Naive thymus-derived CD8-positive, alpha-beta T cell (primary cell): ENCODE measurements at regions not wholly inside any gene's neighbourhood (a gene's known extent, or its start where the extent isn't known, plus 50 kb on each side); places are given as distances from the start of the nearest gene placed in this dataset.

ENCODE experiments used
- ATAC-seq, 2 donors: fragments of 150-1000 bp; cut with Tn5 transposase in 1 of 2; sonication (Bioruptor Pico), chemical (Tn5 transposase) in 1 of 2; 1 replicate in 1 of 2; 2 replicates in 1 of 2; pipeline ENCODE4 v1.10.0; 2021; ENCODE audit warnings: mild to moderate bottlenecking in 2 of 2, moderate library complexity in 2 of 2
- POLR2A ChIA-PET: fragments of 350-600 bp; sonication (Branson Sonifier 250); formaldehyde crosslinking; loops from one replicate; lab custom pipeline; 2021; ENCODE audit warnings: antibody characterized with exemption; lab: Charles Lee
- DNase-seq, 10 donors: peaks; one replicate each; pipeline versions ENCODE4 v3.0.0 to v3.0.0-alpha.2; 2020 to 2022
- H3K27ac Mint-ChIP-seq, 10 donors: one replicate each; pipeline ENCODE4 v1.8.0; 2020 to 2022; ENCODE audit warnings: mild to moderate bottlenecking in 10 of 10, mixed read lengths in 10 of 10, moderate library complexity in 4 of 10, inconsistent platforms in 1 of 10
- H3K27me3 Mint-ChIP-seq, 5 donors: one replicate each; pipeline ENCODE4 v1.8.0; 2021 to 2022; ENCODE audit warnings: mixed read lengths in 5 of 5
- H3K36me3 Mint-ChIP-seq, 3 donors: one replicate each; pipeline ENCODE4 v1.8.0; 2020 to 2022; ENCODE audit warnings: mixed read lengths in 3 of 3, mild to moderate bottlenecking in 2 of 3, inconsistent platforms in 1 of 3
- H3K4me1 Mint-ChIP-seq, 4 donors: one replicate each; pipeline ENCODE4 v1.8.0; 2021 to 2022; ENCODE audit warnings: mixed read lengths in 4 of 4
- H3K4me3 Mint-ChIP-seq, 10 donors: one replicate each; pipeline ENCODE4 v1.8.0; 2020 to 2022; ENCODE audit warnings: mild to moderate bottlenecking in 10 of 10, mixed read lengths in 10 of 10, moderate library complexity in 6 of 10, inconsistent platforms in 1 of 10
- H3K9me3 Mint-ChIP-seq, 9 donors: one replicate each; pipeline ENCODE4 v1.8.0; 2020 to 2022; ENCODE audit warnings: mixed read lengths in 9 of 9, mild to moderate bottlenecking in 3 of 9, inconsistent platforms in 1 of 9, moderate library complexity in 1 of 9

- POLR2A ChIA-PET, result no interaction called here
- Mint-ChIP-seq H3K27ac (no peak overlapping the region), H3K9me3 (peaks cover 8 to 25% (median 13%) of the 10 kb centered on the region in 9 donors), H3K4me1 (peaks cover 0 to 8% (median 4%) of the 10 kb centered on the region in 4 donors), H3K27me3 (peaks cover 39 to 54% (median 44%) of the 10 kb centered on the region in 5 donors), H3K36me3 (peaks cover 0 to 16% (median 0%) of the 10 kb centered on the region in 3 donors), H3K4me3 (no peak overlapping the region)
- DNase-seq (no peak), ATAC-seq (no peak)
These were observed 51.8 kb upstream of the CCDC150 start for GRCh38 chr2:196587739-196588138.

GRCh38 chr2:196589419-196589818 lies 50.1 kb upstream of the CCDC150 start:
- Mint-ChIP-seq H3K9me3 (peaks cover 8 to 25% (median 13%) of the 10 kb centered on the region in 9 donors), H3K27ac (no peak overlapping the region), H3K36me3 (peaks cover 0 to 16% (median 0%) of the 10 kb centered on the region in 3 donors), H3K4me1 (peaks cover 0 to 11% (median 5%) of the 10 kb centered on the region in 4 donors), H3K4me3 (no peak overlapping the region), H3K27me3 (peaks cover 45 to 58% (median 47%) of the 10 kb centered on the region in 5 donors)
- POLR2A ChIA-PET, result no interaction called here
- no peak for DNase-seq
- no peak for ATAC-seq
